Glutamatergic neuron (in vitro differentiated cells): ENCODE measurements at regions not wholly inside any gene's neighbourhood (a gene's known extent, or its start where the extent isn't known, plus 50 kb on each side); places are given as distances from the start of the nearest gene placed in this dataset.

Source experiments
- DNase-seq: peaks from one replicate; pipeline ENCODE4 v3.0.0; 2022
- H3K27ac Mint-ChIP-seq: one replicate; pipeline ENCODE4 v1.8.0; 2020; ENCODE audit warnings: mild to moderate bottlenecking, mixed read lengths, inconsistent platforms; ENCODE audit not compliant: unreplicated experiment
- H3K27me3 Mint-ChIP-seq: one replicate; pipeline ENCODE4 v1.8.0; 2020; ENCODE audit warnings: mild to moderate bottlenecking, moderate library complexity, mixed read lengths, inconsistent platforms; ENCODE audit not compliant: unreplicated experiment
- H3K36me3 Mint-ChIP-seq: one replicate; pipeline ENCODE4 v1.8.0; 2020; ENCODE audit warnings: mild to moderate bottlenecking, mixed read lengths, inconsistent platforms; ENCODE audit not compliant: unreplicated experiment
- H3K4me1 Mint-ChIP-seq: one replicate; pipeline ENCODE4 v1.8.0; 2020; ENCODE audit warnings: mild to moderate bottlenecking, low read depth, mixed read lengths, inconsistent platforms; ENCODE audit not compliant: unreplicated experiment
- H3K4me3 Mint-ChIP-seq: one replicate; pipeline ENCODE4 v1.8.0; 2020; ENCODE audit warnings: mild to moderate bottlenecking, mixed read lengths, inconsistent platforms; ENCODE audit not compliant: unreplicated experiment
- H3K9me3 Mint-ChIP-seq: one replicate; pipeline ENCODE4 v1.8.0; 2020; ENCODE audit warnings: mild to moderate bottlenecking, moderate library complexity, mixed read lengths, inconsistent platforms; ENCODE audit not compliant: unreplicated experiment
- TF ChIP-seq, protein P1 (sequence below): fragments of 200-600 bp; sonication (generic); IDR thresholded peaks from one replicate; pipeline ENCODE4 v1.5.0; 2021; ENCODE audit not compliant: partially characterized antibody, unreplicated experiment

DNA sequence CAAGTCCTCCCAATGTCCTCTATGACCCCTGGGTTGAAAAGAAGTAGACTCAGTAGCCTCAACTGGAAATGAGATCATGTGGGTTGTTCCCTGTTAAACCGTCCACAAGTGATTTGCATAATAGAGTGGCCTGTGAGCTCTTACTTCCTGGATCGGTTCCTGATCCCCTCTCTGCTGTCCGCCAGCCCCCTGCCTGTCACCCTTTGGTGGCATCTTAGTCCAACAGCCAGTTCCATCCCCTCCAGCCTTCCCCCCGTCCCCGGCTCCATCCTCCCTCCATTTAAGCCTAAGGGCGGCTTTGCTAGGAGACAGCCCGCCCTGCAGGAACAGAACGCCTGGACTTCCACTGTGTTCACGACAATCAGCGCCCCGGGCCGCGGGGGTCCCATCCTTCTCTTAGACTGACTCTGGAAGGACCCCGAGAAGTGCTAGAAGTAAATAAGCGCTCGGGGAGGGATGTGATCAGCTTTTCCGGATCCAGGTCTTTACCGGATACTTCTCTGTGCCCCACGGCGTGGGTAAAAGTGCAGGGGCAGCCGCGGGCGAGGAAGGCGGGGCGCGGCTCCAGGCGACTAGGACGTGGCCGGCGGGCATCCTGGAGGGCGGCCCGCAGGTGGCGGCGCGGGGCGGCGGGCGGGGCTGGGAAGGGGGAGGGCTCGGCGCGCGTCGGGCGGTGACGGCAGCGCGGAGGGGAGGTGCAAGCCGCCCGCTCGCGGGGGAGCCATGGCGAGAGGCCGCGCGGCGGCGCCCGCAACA, 51.2 kb upstream of the ULK4 start:
- peak overlapping the region; percentile 90 for H3K4me3 Mint-ChIP-seq
- TF ChIP-seq, protein P1, sequence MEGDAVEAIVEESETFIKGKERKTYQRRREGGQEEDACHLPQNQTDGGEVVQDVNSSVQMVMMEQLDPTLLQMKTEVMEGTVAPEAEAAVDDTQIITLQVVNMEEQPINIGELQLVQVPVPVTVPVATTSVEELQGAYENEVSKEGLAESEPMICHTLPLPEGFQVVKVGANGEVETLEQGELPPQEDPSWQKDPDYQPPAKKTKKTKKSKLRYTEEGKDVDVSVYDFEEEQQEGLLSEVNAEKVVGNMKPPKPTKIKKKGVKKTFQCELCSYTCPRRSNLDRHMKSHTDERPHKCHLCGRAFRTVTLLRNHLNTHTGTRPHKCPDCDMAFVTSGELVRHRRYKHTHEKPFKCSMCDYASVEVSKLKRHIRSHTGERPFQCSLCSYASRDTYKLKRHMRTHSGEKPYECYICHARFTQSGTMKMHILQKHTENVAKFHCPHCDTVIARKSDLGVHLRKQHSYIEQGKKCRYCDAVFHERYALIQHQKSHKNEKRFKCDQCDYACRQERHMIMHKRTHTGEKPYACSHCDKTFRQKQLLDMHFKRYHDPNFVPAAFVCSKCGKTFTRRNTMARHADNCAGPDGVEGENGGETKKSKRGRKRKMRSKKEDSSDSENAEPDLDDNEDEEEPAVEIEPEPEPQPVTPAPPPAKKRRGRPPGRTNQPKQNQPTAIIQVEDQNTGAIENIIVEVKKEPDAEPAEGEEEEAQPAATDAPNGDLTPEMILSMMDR = no peak
- H3K4me1 Mint-ChIP-seq = peaks cover 38% of the 10 kb centered on the region
- H3K27ac Mint-ChIP-seq = peak overlapping the region; percentile 92
- H3K27me3 Mint-ChIP-seq = peaks cover 27% of the 10 kb centered on the region
- H3K36me3 Mint-ChIP-seq = no peaks in the 10 kb centered on the region
- peaks cover 30% of the 10 kb centered on the region for H3K9me3 Mint-ChIP-seq
- peak; percentile 87 for DNase-seq

DNA sequence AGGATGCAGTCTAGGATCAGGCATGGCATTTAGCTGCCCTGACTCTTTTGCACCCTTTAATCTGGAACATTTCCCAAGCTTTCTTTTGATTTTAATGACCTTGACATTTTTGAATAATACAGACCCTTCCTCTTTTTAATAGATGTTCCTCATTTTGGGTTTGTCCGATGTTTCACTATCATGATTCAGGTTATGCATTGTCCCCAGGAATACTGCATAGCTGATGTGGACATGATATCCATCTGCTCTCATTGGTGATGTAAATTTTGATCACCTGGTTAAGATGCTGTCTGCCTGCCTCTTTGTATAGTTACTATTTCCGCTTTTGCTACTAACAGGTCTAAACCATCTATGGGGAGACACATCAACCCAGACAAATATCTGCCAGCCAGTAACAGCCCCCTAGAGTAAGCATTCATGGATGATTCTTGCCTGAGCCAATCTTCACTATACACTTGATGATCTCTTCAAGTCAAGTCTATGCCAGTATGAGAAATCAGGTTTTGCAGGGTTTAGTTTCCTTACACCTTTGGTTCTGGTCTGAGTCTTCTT, 50.6 kb upstream of the ULK4 start:
- TF ChIP-seq, protein P1 = no peak
- Mint-ChIP-seq H3K27ac (peak overlapping the region; percentile 92), H3K36me3 (no peaks in the 10 kb centered on the region), H3K9me3 (peaks cover 33% of the 10 kb centered on the region), H3K4me1 (peaks cover 41% of the 10 kb centered on the region), H3K4me3 (peak overlapping the region; percentile 90), H3K27me3 (peaks cover 27% of the 10 kb centered on the region)
- DNase-seq = no peak
